Body of pancreas (tissue), 4 donors: ENCODE measurements at regions not wholly inside any gene's neighbourhood (a gene's known extent, or its start where the extent isn't known, plus 50 kb on each side); places are given as distances from the start of the nearest gene placed in this dataset.

ENCODE experiments used
- CTCF ChIP-seq, 7 experiments: fragments of 450-650 bp in 4 of 7; fragments of 200-600 bp in 3 of 7; sonication (generic) in 3 of 7; IDR thresholded peaks; one replicate each; pipeline ENCODE4 v1.5.1; 2016 to 2019; ENCODE audit warnings: antibody characterized with exemption in 7 of 7
- POLR2A ChIP-seq, 3 donors: fragments of 450-650 bp; IDR thresholded peaks; one replicate each; pipeline ENCODE4 v1.6.1; 2016; ENCODE audit warnings: antibody characterized with exemption in 3 of 3, mild to moderate bottlenecking in 2 of 3

DNA sequence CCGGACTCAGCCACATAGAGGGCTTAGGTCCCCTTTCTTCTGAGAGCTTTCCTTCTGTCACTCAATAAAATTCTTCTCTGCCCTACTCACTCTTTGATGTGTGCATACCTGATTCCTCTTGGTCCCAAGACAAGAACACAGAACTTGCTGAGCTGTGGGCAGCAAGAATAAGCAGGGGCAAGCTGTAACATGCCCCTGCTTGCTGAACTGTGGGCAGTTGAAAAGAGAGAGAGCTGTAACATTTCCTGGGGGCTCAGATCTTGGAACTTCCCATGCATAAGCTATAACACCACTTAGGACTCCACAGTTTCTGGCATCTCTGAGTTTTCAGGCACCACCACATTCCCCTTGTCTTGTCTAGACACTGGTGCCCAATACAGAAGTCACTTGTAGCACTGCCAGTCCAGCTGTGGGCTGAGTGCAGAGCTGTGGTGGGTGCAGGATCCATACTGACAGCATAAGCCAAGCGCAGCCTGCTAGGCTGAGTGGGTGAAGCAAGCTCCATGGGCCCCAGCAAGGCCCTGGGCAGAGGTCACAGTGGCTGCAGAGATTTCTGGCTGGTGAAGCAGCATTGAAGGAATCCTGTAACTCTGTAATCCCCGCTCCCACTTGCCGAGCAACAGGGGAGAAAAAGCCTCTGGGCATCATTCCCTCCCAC lies 241.2 kb downstream of the PCDH10 start:
- TF ChIP-seq CTCF (IDR thresholded peaks at IDR 0.05): no peak
- no peak for TF ChIP-seq POLR2A (IDR thresholded peaks at IDR 0.05)
